ENCODE measurements at regions not wholly inside any gene's neighbourhood (a gene's known extent, or its start where the extent isn't known, plus 50 kb on each side); places are given as distances from the start of the nearest gene placed in this dataset.

GRCh38 chr15:38705436-38706219 lies 141.0 kb upstream of the RASGRP1 start:
- TF ChIP-seq, protein P1, sequence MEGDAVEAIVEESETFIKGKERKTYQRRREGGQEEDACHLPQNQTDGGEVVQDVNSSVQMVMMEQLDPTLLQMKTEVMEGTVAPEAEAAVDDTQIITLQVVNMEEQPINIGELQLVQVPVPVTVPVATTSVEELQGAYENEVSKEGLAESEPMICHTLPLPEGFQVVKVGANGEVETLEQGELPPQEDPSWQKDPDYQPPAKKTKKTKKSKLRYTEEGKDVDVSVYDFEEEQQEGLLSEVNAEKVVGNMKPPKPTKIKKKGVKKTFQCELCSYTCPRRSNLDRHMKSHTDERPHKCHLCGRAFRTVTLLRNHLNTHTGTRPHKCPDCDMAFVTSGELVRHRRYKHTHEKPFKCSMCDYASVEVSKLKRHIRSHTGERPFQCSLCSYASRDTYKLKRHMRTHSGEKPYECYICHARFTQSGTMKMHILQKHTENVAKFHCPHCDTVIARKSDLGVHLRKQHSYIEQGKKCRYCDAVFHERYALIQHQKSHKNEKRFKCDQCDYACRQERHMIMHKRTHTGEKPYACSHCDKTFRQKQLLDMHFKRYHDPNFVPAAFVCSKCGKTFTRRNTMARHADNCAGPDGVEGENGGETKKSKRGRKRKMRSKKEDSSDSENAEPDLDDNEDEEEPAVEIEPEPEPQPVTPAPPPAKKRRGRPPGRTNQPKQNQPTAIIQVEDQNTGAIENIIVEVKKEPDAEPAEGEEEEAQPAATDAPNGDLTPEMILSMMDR (IDR thresholded peaks at IDR 0.05; ENCODE audit: extremely low read depth in 1 of 2, insufficient read depth in 1 of 2, low read depth in 1 of 2, low read length in 2 of 2) = no peak
- no peak for TF ChIP-seq MYC (IDR thresholded peaks at IDR 0.05; ENCODE audit: low read depth, low read length)

All from endothelial cell of umbilical vein (primary cell).